Amniotic epithelial cell (primary cell): ENCODE measurements at regions not wholly inside any gene's neighbourhood (a gene's known extent, or its start where the extent isn't known, plus 50 kb on each side); places are given as distances from the start of the nearest gene placed in this dataset.

Source experiments
- DNase-seq: peaks from one replicate; pipeline ENCODE4 v3.0.0-alpha.2; 2010; ENCODE audit warnings: low read depth

DNA sequence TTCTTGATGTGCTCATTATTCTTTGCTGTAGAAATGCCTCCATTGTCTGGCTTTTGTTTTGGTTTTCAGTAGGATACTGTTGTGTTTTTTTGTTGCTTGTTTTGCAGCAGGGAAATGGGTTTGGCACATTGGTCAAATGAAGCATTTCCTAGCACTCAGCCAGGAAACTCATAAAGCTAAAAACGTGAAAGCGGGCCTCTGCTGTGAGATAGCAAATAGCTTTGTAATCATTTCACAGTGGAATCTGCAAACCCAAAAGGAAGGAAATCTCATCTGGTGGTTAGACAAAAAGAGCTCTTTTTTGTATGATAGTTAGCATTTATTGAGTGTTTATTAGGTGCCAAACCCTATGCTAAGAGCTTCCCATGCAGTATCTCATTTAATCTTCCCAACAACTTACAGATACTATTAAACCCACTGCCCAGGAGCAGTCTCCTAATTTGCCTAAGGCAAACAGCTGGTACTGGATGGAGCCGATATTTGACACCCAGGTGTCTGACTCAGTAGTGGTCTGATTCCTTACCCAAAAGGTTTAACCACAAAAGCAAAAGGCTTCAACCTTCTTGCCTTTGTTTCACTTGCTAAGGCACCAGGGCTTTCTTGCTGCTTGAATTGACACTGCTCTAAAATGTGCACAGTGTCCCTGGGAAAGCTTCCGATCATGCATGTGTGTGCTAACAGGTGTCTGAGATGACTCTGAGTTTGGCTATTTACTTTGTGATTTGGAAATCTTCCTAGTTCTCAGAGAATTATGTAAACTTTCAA is 527.9 kb upstream of the MDFIC2 start:
- no peak for DNase-seq

DNA sequence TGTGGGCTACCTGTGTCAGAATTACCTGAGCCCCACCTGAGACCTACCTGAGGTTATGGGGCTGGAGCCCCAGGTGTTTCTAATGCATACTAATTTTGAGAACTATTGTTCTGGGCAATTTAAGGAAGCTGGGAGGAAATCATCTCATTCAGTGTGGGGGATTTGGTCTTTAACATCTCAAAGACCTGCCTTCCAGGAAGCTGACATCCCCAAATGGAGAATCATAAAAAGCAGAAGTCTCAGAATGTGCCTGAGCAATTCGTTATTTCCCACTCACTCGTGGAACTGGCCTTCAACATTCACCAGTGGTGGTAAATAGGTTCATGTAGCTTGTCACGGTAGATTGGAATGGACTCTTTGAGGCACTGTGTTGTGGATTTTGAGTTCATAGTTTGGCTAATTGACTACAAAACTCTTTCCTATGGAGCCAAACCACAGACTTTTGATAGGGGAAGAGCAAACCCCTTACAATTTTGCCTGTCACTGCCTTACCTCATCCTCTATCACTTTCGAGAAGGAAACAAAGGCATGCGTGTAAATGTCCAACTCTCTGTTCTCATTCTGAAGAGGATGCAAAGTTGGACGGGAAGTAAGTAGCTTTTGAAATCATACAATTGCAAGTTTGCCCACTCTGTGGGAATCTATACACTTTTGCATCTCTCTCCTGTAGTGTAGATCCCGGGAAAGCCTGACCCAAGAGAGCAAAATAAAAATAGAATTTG is 521.0 kb upstream of the MDFIC2 start:
- DNase-seq, result no peak

DNA sequence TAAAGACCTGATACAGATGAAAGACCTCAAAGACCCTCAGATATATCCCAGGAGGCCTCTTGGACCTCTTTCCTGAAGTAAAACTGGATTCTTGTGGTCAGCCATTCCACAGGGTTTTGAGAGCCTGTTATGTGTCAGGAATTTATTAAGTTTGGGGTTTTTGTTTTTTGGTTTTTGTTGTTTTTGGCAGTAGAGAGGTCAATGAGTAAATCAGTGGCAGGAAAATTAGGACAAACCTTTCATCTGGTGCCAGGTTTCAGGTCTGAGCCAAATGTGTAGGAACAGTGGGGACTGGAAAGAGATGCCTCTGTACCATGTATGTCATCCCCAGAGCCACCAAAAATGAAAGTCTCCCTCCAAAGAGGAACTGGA is 520.4 kb upstream of the MDFIC2 start:
- peak; percentile 50 for DNase-seq

DNA sequence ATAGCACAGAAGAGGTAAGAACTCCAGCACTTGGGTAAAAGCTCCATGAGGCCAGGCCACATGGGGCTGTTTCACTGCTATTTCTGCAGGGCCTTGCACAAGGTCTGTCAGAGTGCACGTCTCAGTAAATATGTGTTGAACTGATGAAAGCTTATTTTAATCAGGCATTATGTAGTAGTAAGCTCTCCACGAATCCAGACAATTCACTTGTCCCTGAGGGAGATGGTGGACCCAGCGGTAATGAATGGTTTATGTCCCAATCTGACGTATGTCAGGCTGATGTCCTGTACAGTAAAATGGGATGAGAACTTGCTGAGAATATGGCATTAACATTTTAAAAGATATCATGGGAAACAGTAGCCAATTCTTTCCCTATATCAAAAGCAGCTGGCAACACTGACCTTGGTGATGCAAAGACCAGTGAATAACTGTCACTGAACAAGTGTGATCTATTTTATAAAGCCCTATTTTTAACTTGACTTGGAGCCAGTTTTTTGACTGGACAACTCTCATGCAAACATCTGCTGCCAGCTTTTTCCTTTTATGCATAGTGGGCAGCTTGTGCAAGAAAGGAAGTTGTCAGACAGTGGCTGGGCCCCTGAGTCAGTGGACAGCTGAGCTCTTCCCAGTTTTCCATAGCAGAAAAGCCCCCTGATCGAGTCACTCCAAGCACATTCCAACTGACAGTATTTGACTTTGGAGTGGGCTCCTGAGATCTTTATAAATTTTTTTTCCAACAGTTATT is 519.8 kb upstream of the MDFIC2 start:
- peak; percentile 75 for DNase-seq

DNA sequence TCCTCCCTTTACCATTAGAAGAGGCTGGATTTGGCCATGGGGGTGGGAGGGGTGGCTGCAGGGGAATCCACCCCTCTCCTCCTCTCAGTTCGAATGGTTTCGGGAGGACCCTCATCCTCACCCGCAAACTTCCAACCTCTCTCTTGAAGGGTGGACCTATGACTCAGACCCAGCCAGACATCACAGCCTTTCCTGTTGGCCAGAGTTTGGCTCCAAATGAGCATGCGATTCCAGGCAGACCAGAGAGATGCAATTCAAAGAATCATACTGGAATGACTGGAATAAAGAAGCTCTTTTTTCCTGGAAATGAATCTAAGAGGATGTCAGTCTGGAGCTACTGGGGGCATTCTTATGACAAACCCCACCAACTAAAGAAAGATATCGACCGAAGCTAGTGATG is 516.7 kb upstream of the MDFIC2 start:
- peak; percentile 62 for DNase-seq

DNA sequence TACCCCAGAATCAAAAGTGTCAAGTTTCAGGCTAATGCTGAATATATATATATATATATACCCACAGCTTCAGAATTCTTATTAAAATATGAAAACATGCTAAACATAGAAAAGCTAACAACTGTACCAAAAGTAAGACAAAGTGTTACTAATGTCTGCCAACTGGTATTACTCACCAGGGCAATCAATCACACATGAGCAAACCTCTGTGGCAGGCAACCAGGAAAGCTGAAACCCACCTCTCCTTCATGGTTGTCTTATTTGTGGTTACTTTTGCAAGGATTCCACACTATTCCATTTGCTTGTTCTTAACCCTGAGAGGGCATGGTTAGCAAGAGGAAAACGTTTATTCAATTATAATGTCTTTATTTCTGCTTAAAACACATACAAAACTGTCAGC is 512.3 kb upstream of the MDFIC2 start:
- peak; percentile 91 for DNase-seq

DNA sequence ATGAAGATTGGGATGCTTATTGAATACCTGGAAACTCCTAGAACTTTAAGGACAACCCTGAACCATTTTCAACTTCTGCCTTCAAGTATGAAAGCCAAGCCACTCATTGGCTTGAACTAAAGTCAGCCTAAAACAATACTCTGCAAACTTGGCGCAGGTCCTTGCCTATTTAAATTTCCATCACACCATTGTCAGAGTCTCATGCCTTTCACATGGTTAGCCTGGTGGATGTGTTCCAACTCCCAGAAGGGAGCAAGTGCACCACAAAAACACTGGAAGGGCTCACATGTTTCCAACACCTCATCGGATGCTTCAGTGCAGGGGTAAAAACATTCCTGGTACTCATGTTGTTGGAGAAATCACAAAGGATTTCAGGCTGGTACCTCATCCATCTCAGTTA is 511.6 kb upstream of the MDFIC2 start:
- no peak for DNase-seq

DNA sequence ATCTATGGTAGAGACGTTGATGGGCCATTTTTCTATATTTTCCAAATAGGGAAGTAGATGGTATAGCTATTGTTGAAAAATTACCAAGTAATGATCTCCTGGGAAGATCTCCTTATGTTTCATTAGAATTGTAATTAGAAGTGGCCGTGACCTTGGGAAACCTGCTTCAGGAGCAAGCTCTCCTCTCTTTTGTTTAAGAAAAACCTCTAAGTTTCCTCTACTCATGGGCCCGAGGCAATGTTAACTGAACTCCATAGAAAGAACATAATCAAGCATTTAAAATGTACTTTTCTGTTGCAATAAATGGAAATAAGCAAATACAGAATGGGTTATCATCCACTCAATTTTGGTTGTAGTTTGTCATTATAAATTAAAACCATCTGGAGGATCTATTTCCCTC is 511.2 kb upstream of the MDFIC2 start:
- no peak for DNase-seq

DNA sequence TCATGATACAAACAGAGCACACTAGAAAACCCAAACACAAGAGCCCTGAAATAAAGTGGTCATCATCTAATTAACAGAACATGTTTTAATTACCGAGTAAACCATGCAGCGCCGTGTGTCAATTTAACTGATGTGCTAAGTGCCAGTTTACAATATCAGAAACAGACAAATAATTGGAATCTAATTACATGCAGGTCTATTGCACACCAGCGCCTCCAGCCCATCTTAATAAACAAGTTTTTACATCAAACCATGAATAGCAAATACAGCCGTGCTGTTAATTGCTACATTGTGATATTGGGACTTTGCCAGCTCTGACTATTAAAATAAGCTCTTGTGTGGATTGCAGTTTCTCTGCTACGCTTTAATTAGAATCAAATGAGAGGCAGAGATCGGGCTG is 510.2 kb upstream of the MDFIC2 start:
- DNase-seq, result no peak

DNA sequence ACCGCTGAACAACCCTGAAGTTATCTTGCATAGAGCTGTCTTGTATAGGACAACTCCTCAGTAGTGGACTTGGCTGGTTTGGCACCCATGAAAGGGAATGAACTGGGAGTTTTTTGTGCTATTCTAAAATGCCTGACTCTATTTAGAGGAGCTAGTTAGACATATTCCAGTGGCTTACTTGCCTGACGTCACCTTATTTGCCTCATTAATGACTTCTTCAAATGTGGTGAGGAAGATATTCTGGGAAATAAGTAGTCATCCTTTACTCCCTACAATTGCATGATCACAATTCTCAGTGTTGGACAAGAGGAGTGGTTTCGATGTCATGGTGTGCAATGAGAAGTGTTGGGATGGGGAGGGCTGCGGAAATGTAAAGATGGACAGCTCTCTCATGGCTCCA is 509.2 kb upstream of the MDFIC2 start:
- DNase-seq, result no peak

DNA sequence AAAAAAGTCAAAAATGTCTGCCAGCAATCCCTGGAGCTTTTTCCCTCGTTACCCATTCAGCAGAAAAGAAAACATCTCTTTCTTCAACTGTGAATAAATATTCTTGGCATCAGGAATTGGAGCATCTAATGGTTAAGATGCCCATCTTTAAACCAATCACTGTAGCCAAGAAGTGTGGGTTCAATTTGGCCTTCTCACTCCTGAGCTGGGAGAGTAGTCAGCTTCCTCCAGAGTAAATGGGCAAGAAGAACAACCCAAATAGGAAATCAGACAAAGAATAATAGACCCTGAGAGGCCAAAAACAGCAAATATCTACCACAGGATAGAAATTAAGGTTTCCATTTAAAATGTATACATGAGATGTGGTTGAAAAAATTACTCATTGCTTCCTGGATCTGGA is 508.0 kb upstream of the MDFIC2 start:
- no peak for DNase-seq

DNA sequence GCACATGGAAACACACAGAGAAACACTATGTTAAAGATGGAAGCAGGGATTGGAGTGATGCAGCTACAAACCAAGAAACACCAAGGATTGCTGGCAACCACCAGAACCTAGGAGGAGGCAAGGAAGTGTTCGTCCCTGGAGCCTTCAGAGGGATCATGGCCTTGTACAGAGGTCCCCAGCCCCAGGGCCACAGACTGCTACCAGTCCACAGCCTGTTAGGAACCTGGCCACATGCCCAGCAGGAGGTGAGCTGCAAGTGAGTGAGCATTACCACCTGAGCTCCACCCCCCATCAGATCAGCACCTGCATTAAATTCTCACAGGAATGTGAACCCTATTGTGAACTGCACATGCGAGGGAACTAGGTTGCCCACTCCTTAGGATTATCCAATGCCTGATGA is 505.7 kb upstream of the MDFIC2 start:
- no peak for DNase-seq

DNA sequence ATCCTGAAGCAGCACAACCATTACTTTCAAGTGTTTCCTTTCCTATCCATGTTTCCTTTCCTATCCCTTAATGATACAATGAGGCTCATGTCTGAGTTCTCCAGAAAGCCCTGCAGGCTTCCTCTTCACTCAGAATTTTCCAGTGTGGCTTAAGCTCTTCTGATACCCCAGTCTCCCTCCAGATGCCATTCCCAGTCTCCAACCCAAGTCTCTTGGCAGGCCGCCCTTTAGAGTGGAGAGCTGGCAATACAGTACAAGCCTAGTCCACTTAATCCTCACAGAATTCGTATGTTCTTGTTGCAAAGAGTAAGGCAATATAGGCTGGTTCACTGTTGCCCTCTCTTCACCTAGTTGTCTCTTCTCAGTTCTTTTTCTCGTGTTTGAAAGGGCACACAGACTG is 503.9 kb upstream of the MDFIC2 start:
- DNase-seq, result peak; percentile 16

DNA sequence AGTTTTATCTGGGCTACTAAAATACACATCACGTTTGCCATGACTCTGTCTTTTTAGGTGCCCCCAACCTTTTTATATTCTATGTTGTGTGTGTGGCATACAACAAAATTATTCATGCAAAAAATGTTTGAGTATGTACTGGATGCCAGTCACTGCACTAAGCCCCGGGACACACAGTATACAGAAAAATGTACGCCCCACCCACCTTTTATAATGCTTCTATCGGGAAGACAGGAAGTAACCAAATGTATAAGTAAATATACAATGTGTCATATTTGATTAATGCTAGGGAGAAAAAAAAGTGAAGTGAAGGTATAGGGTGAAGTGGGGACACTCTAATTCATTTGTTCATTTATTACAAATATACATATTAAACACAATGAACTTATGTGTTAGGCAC is 503.4 kb upstream of the MDFIC2 start:
- DNase-seq, result no peak

DNA sequence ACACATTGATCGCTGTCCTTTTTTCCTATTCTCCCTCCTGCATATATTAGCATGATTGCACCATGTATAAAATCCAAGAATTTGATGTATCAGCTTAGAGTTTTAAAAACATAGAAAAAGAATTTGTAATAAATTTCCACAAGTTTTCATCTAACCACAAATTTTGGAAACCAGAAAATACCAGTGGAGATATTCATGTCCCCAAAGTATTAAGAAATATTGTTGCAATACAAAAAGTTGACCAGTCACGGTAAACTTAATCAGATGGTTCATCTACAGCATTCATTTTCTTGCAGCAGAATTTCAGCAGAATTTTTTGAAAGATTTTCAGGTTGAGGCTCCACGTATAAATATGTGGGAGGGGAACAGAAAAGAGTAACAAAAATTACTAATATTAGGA is 500.9 kb upstream of the MDFIC2 start:
- no peak for DNase-seq

DNA sequence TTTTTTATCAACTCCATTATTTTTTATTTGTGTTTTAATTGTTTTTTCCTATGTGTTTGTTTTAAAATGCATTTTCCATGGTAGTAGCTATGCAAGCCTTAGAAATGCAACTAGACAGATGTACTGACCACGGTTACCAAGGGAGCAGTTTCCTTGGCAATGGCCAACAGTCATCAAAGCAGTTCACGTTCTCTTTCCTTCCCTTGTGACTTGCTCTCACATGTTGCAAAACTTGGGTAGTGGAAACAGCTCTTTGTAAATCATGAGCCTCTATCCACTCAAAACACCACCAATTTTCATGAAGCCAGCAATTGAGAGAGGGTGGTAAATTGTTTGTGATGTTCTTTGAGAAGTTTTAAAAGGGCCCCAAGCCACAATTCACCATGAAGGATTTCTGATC is 499.4 kb upstream of the MDFIC2 start:
- peak; percentile 90 for DNase-seq

DNA sequence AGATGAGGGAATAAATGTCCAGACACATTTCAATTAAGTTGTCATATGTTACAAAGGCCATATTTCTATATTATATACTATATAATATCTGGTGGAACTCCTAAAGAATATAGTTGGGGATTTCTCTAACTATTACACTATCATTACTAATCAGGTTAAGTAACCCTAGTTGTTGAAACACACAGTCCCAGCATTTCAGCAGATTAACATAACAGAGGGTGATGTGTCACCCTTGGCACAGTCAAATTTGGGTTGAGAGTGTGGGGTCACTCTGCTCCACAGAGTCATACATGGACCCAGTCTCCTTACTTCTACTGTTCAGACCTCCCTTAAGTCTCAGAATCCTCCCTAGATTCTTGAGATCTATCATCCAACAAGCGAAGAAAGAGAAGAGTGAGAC is 496.4 kb upstream of the MDFIC2 start:
- DNase-seq, result no peak

DNA sequence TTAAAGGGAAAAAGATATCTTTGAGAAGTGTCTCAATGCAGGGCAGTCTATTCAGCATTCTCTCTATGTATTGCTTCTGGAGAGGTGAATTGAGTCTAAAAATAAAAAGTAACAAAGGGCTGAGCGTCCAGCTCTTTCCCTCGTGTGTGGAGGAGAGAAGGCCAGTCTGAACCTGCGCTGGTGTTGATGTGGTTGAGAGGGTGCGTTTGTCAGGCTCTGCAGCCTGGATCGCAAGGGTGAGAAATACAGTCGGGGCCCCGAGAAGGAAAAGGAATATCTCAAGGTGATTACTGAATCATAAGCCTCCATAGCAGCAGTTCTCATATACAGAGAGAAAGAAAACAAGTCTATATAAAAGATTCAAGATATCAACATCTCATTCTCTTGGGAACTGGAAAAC is 494.1 kb upstream of the MDFIC2 start:
- DNase-seq, result no peak

DNA sequence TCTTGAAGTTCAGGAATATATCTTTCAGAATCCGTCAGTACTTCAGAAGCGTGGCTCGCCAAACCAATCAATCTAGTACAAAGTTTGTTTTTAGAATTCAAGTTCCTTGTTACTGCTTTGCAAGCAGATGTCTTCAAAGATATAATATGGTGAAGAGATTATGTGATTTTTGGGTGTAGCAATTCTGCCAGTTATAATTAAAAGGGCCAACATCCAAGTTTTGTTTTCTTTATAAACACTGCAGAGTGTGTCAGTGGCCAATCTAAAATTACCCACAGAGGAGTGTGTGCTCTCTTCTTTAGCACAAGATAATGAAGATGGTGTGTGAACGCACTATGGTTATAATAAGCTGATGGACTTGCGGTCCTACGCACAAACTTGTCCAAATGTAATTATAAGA is 493.6 kb upstream of the MDFIC2 start:
- DNase-seq, result no peak

DNA sequence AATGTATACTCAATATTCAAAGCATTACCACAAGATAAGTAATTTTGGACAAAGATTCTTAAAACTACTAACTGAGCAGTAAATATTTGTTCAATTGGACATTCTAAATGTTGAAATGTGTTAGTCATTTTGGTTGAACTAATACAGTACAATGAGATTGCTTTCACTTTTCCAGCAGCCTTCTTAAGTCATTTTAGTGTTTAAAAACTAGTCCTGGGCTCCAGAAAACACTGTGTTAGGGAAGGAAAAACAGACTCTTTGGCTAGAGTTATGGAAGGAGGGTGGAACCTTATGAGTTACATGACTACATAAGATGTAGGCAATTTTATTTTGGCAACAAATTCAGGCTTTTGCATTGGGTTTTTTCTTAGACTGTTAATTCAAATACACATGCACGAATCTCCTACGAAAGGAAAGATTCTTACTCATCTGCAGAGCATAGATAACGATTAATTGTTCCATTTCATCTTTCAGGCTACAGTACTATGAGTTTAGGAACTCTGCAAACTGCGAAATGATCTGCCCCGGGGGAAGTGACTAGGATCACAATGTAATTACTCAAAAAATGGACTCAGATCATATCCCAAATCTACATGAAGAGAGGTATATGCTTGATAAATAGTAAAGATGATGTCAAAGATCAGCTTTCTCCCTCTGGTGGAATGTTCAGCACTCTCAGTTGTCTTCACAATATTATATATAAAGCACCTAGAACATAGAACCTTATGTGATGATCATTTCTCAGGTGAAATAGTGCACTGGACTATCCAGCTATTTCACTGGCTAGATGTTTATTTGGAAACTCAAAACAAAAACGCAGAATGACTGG is 492.8 kb upstream of the MDFIC2 start:
- DNase-seq, result peak; percentile 32

DNA sequence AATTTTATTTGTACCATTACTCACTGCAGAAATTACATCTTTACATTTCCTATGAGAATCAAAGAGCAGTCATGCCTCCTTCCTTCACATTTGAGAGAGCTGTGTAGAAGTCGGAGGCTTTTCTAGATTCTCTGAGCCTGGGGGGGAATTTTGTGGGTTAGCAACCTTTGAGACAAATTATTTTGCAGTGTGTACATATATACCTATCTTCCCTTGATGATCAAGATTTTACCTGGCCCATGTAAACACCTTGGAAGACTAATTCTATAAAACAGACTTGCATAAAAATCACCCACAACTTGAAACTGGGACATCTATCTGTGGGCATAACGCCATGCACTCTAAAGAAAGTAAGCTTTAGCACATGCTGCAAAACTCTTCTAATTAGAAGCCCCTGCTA is 491.5 kb upstream of the MDFIC2 start:
- no peak for DNase-seq

DNA sequence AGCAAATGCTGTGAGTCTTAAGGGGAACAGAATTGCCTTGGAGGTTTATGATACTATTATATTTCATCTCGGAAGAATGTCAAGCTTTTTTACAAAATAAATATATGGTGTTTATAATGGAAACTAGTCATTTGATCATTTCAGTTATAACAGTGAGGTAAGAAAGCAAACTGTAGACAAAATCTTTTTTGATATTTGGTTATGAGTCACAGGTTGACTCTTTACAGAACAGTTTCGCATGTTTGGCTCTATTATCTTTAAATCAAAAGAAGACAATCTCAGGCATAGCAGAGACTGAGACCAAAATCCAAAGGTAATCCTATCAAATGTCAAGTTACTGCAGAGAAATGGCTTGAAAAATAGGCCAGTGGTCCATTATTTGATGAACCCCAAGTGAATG is 490.9 kb upstream of the MDFIC2 start:
- no peak for DNase-seq
